ENCODE measurements at regions not wholly inside any gene's neighbourhood (a gene's known extent, or its start where the extent isn't known, plus 50 kb on each side); places are given as distances from the start of the nearest gene placed in this dataset.
"Not testable (repeated sequence)": the region's sequence is repeated elsewhere in the genome, so short reads cannot be mapped to it uniquely, and the experiment has no call there.

DNA sequence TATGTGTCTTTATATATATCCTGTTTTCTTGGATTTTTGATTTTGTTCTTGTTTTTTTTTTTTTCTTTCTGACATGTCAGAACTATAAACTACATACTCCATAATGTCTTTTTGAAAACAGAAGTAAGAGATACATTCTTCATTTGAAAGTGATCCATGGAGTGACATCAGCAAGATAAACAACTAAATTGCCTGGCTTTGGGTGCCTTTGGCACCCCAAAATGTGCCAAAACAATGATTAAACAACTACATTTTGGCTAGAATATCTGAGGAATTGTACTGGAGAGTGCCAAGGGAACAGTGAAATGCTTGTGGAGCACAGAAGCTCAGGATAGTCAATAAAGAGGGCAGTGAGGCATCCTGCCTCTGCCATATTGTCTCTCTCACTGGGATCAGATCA lies 766.1 kb upstream of the ANO3 start:
- Histone ChIP-seq H2AFZ (ENCODE audit: low read length) (no peak overlapping the region), H3K27me3 (ENCODE audit: control insufficient read depth, insufficient read depth, low read length) (no peaks in the 10 kb centered on the region), H3K36me3 (ENCODE audit: control insufficient read depth, insufficient read depth, low read length) (no peaks in the 10 kb centered on the region), H3K4me3 (replicated peaks in 1 of 4; ENCODE audit: control extremely low read depth in 1 of 4, insufficient read depth in 1 of 4, low read depth in 3 of 4, low read length in 4 of 4) (no peak overlapping the region), H3K27ac (ENCODE audit: insufficient read depth, low read length) (no peak overlapping the region), H3K9ac (ENCODE audit: insufficient read depth, low read length) (no peak overlapping the region), H4K20me1 (ENCODE audit: control insufficient read depth, extremely low read depth, insufficient read depth, low read length) (no peaks in the 10 kb centered on the region), H3K9me3 (ENCODE audit: control insufficient read depth, insufficient read depth, low read depth, low read length) (no peaks in the 10 kb centered on the region), H3K4me2 (ENCODE audit: extremely low read depth, insufficient read depth, low read length) (no peak overlapping the region), H3K4me1 (ENCODE audit: control insufficient read depth, extremely low read depth, insufficient read depth, low read length) (no peaks in the 10 kb centered on the region), H3K79me2 (ENCODE audit: control insufficient read depth, insufficient read depth, low read length) (no peaks in the 10 kb centered on the region)
- no peak for DNase-seq (ENCODE audit: low read depth in 2 of 2)
- TF ChIP-seq, protein P1, sequence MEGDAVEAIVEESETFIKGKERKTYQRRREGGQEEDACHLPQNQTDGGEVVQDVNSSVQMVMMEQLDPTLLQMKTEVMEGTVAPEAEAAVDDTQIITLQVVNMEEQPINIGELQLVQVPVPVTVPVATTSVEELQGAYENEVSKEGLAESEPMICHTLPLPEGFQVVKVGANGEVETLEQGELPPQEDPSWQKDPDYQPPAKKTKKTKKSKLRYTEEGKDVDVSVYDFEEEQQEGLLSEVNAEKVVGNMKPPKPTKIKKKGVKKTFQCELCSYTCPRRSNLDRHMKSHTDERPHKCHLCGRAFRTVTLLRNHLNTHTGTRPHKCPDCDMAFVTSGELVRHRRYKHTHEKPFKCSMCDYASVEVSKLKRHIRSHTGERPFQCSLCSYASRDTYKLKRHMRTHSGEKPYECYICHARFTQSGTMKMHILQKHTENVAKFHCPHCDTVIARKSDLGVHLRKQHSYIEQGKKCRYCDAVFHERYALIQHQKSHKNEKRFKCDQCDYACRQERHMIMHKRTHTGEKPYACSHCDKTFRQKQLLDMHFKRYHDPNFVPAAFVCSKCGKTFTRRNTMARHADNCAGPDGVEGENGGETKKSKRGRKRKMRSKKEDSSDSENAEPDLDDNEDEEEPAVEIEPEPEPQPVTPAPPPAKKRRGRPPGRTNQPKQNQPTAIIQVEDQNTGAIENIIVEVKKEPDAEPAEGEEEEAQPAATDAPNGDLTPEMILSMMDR (conservative IDR thresholded peaks at IDR 0.05 in 1 of 2, IDR thresholded peaks at IDR 0.05 in 1 of 2; ENCODE audit: low read depth in 1 of 2, low read length in 2 of 2): no peak
- no peak for TF ChIP-seq EZH2 (IDR thresholded peaks at IDR 0.05; ENCODE audit: low read length, missing control alignments)

DNA sequence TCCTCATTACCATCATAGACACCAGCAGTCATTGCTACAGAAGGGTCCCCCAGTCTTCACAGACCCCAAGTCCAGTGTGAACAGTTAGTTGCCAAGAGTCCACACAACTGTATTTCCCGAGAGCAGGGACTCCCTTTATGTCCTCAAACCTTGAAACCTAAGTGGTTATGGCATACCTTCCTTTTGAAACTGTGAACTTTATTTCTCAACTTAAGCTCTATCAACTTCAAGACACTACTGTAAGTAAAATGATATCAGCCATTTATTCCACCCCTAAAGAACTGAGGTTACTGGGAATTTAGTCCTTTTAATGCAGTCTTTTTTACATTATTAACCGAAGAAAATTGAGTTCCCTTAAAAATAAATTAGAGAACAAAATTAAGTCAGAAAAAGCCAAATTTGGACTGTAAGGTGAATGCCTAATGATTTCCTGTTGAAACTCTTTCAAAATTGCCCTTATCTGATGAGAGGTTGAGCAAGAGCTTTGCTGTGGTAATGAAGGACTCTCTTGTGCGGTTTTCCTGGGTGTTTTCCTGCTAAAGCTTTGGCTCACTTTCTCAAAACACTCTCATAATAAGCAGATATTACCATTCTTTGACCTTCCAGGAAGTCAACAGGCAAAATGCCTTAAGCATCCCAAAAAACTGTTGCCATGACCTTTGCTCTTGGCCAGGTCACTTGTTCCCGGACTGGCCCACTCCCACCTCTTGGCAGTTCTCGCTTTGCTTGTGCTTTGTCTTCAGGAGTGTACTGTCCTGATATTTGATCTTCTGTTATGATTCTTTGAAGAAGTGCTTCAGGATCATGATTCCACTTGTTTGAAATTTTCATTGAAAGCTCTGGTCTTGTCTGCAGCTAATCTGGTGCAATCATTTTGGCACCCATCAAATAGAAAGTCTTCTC lies 765.4 kb upstream of the ANO3 start:
- H3K27ac ChIP-seq (ENCODE audit: insufficient read depth, low read length): no peak overlapping the region
- no peak overlapping the region for H3K4me2 ChIP-seq (ENCODE audit: extremely low read depth, insufficient read depth, low read length)
- no peaks in the 10 kb centered on the region for H3K9me3 ChIP-seq (ENCODE audit: control insufficient read depth, insufficient read depth, low read depth, low read length)
- peak; percentile 34 to 60 for DNase-seq (ENCODE audit: low read depth in 2 of 2)
- H4K20me1 ChIP-seq (ENCODE audit: control insufficient read depth, extremely low read depth, insufficient read depth, low read length): no peaks in the 10 kb centered on the region
- H3K79me2 ChIP-seq (ENCODE audit: control insufficient read depth, insufficient read depth, low read length): no peaks in the 10 kb centered on the region
- no peaks in the 10 kb centered on the region for H3K27me3 ChIP-seq (ENCODE audit: control insufficient read depth, insufficient read depth, low read length)
- no peak overlapping the region for H3K9ac ChIP-seq (ENCODE audit: insufficient read depth, low read length)
- H3K36me3 ChIP-seq (ENCODE audit: control insufficient read depth, insufficient read depth, low read length): no peaks in the 10 kb centered on the region
- no peak overlapping the region for H2AFZ ChIP-seq (ENCODE audit: low read length)
- H3K4me1 ChIP-seq (ENCODE audit: control insufficient read depth, extremely low read depth, insufficient read depth, low read length): no peaks in the 10 kb centered on the region
- H3K4me3 ChIP-seq (replicated peaks in 1 of 4; ENCODE audit: control extremely low read depth in 1 of 4, insufficient read depth in 1 of 4, low read depth in 3 of 4, low read length in 4 of 4): no peak overlapping the region
- TF ChIP-seq EZH2 (IDR thresholded peaks at IDR 0.05; ENCODE audit: low read length, missing control alignments): no peak
- TF ChIP-seq, protein P1 (conservative IDR thresholded peaks at IDR 0.05 in 1 of 2, IDR thresholded peaks at IDR 0.05 in 1 of 2; ENCODE audit: low read depth in 1 of 2, low read length in 2 of 2): no peak

DNA sequence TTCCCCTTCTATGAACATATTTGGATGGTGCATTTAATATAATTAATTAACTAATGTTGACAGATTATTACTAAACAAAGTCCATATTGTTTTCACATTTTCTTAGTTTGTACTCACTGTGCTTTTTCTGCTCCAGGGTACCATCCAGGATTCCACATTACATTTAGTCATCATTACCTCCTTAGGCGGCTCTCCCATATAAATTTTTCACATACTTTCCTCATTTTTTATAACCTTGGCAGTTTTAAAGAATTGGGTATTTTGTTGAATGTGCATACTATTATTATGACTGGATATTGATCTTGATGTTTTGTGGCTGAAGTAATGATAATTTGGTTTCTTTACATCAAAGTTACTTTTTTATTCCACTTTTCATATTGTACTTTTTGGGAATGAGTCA lies 755.6 kb upstream of the ANO3 start:
- Histone ChIP-seq H2AFZ (ENCODE audit: low read length) (no peak overlapping the region), H3K4me1 (ENCODE audit: control insufficient read depth, extremely low read depth, insufficient read depth, low read length) (no peaks in the 10 kb centered on the region), H3K27ac (ENCODE audit: insufficient read depth, low read length) (no peak overlapping the region), H4K20me1 (ENCODE audit: control insufficient read depth, extremely low read depth, insufficient read depth, low read length) (no peaks in the 10 kb centered on the region), H3K4me3 (replicated peaks in 1 of 4; ENCODE audit: control extremely low read depth in 1 of 4, insufficient read depth in 1 of 4, low read depth in 3 of 4, low read length in 4 of 4) (no peak overlapping the region), H3K79me2 (ENCODE audit: control insufficient read depth, insufficient read depth, low read length) (no peaks in the 10 kb centered on the region), H3K9me3 (ENCODE audit: control insufficient read depth, insufficient read depth, low read depth, low read length) (no peaks in the 10 kb centered on the region), H3K27me3 (ENCODE audit: control insufficient read depth, insufficient read depth, low read length) (no peaks in the 10 kb centered on the region), H3K36me3 (ENCODE audit: control insufficient read depth, insufficient read depth, low read length) (no peaks in the 10 kb centered on the region), H3K9ac (ENCODE audit: insufficient read depth, low read length) (no peak overlapping the region), H3K4me2 (ENCODE audit: extremely low read depth, insufficient read depth, low read length) (no peak overlapping the region)
- TF ChIP-seq EZH2 (IDR thresholded peaks at IDR 0.05; ENCODE audit: low read length, missing control alignments): no peak
- TF ChIP-seq, protein P1 (conservative IDR thresholded peaks at IDR 0.05 in 1 of 2, IDR thresholded peaks at IDR 0.05 in 1 of 2; ENCODE audit: low read depth in 1 of 2, low read length in 2 of 2): no peak
- no peak for DNase-seq (ENCODE audit: low read depth in 2 of 2)

DNA sequence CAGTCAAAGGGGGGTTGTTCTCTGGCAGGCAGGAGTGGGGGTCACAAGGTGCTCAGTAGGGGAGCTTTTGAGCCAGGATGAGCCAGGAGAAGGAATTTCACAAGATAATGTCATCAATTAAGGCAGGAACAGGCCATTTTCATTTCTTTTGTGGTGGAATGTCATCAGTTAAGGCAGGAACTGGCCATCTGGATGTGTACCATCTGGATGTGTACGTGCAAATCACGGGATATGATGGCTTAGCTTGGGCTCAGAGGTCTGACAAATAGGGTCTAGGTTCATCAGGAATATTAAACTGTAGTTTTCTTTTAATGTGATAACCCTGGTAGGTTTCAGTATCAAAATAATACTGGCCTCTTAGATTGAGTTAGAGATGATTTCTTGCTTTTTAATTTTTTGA lies 752.4 kb upstream of the ANO3 start:
- not testable (repeated sequence) for H3K79me2 ChIP-seq (ENCODE audit: control insufficient read depth, insufficient read depth, low read length); H3K27me3 ChIP-seq (ENCODE audit: control insufficient read depth, insufficient read depth, low read length); H3K9ac ChIP-seq (ENCODE audit: insufficient read depth, low read length); H3K36me3 ChIP-seq (ENCODE audit: control insufficient read depth, insufficient read depth, low read length); H3K4me3 ChIP-seq (replicated peaks in 1 of 4; ENCODE audit: control extremely low read depth in 1 of 4, insufficient read depth in 1 of 4, low read depth in 3 of 4, low read length in 4 of 4); H2AFZ ChIP-seq (ENCODE audit: low read length); H3K9me3 ChIP-seq (ENCODE audit: control insufficient read depth, insufficient read depth, low read depth, low read length); H3K27ac ChIP-seq (ENCODE audit: insufficient read depth, low read length); H3K4me2 ChIP-seq (ENCODE audit: extremely low read depth, insufficient read depth, low read length); H3K4me1 ChIP-seq (ENCODE audit: control insufficient read depth, extremely low read depth, insufficient read depth, low read length); H4K20me1 ChIP-seq (ENCODE audit: control insufficient read depth, extremely low read depth, insufficient read depth, low read length); DNase-seq (ENCODE audit: low read depth in 2 of 2)

All from fibroblast of lung (primary cell).